Nephron progenitor cell (in vitro differentiated cells): ENCODE measurements at regions not wholly inside any gene's neighbourhood (a gene's known extent, or its start where the extent isn't known, plus 50 kb on each side); places are given as distances from the start of the nearest gene placed in this dataset.

Experiments used
- DNase-seq: peaks from one replicate; pipeline ENCODE4 v3.0.0; 2021
- H3K27ac Mint-ChIP-seq: 2 replicates; pipeline ENCODE4 v1.8.0; 2021; ENCODE audit warnings: mild to moderate bottlenecking, moderate library complexity, mixed read lengths
- H3K27me3 Mint-ChIP-seq: 2 replicates; pipeline ENCODE4 v1.8.0; 2021; ENCODE audit warnings: mild to moderate bottlenecking, low read depth, mixed read lengths; ENCODE audit not compliant: poor library complexity
- H3K36me3 Mint-ChIP-seq: 2 replicates; pipeline ENCODE4 v1.8.0; 2021; ENCODE audit warnings: low read depth, mixed read lengths
- H3K4me1 Mint-ChIP-seq: 2 replicates; pipeline ENCODE4 v1.8.0; 2021; ENCODE audit warnings: mixed read lengths
- H3K4me3 Mint-ChIP-seq: 2 replicates; pipeline ENCODE4 v1.8.0; 2021; ENCODE audit warnings: mild to moderate bottlenecking, moderate library complexity, mixed read lengths
- H3K9me3 Mint-ChIP-seq: 2 replicates; pipeline ENCODE4 v1.8.0; 2021; ENCODE audit warnings: mild to moderate bottlenecking, moderate library complexity, mixed read lengths
- TF ChIP-seq, protein P1 (sequence below): fragments of 200-600 bp; sonication (generic); IDR thresholded peaks from 2 replicates; pipeline ENCODE4 v1.5.0; 2021; ENCODE audit warnings: antibody characterized with exemption

DNA sequence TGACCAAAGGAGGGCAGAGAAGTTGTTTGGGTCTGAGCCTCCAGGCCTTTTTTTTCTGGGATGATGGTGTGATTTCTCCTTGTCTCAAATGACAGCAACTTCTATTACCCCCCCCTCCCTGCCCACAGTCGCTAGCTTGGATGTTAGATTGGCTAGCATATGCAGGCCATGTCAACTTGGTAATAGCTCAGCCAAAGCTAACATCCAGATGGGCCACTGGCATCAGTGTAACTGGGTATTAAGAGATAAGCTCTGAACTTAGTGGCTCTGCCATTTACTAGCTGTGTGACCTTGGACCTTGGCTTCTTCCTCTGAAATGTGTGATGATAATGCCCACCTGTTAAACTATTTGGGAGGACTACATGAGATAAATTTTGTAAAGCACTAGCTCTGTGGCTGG lies 86.9 kb upstream of the TSPAN2 start:
- peaks cover 8% of the 10 kb centered on the region for H3K36me3 Mint-ChIP-seq

GRCh38 chr1:115175596-115175995 lies 86.3 kb upstream of the TSPAN2 start:
- H3K9me3 Mint-ChIP-seq, result peaks cover 17% of the 10 kb centered on the region

More for the DNA sequence above, 86.9 kb upstream of the TSPAN2 start:
- Mint-ChIP-seq H3K4me1 (peaks cover 50% of the 10 kb centered on the region), H3K27me3 (no peaks in the 10 kb centered on the region), H3K4me3 (no peak overlapping the region), H3K27ac (no peak overlapping the region), H3K9me3 (peaks cover 17% of the 10 kb centered on the region)
- DNase-seq, result no peak
- TF ChIP-seq, protein P1, sequence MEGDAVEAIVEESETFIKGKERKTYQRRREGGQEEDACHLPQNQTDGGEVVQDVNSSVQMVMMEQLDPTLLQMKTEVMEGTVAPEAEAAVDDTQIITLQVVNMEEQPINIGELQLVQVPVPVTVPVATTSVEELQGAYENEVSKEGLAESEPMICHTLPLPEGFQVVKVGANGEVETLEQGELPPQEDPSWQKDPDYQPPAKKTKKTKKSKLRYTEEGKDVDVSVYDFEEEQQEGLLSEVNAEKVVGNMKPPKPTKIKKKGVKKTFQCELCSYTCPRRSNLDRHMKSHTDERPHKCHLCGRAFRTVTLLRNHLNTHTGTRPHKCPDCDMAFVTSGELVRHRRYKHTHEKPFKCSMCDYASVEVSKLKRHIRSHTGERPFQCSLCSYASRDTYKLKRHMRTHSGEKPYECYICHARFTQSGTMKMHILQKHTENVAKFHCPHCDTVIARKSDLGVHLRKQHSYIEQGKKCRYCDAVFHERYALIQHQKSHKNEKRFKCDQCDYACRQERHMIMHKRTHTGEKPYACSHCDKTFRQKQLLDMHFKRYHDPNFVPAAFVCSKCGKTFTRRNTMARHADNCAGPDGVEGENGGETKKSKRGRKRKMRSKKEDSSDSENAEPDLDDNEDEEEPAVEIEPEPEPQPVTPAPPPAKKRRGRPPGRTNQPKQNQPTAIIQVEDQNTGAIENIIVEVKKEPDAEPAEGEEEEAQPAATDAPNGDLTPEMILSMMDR, result no peak

GRCh38 chr1:115173151-115173550 lies 83.8 kb upstream of the TSPAN2 start:
- H3K9me3 Mint-ChIP-seq, result peaks cover 17% of the 10 kb centered on the region
- TF ChIP-seq, protein P1, result no peak
- peaks cover 8% of the 10 kb centered on the region for H3K36me3 Mint-ChIP-seq
- no peak overlapping the region for H3K4me3 Mint-ChIP-seq
- no peaks in the 10 kb centered on the region for H3K27me3 Mint-ChIP-seq
- H3K27ac Mint-ChIP-seq, result no peak overlapping the region
- peaks cover 21% of the 10 kb centered on the region for H3K4me1 Mint-ChIP-seq
- no peak for DNase-seq

More at GRCh38 chr1:115175596-115175995, 86.3 kb upstream of the TSPAN2 start:
- peaks cover 44% of the 10 kb centered on the region for H3K4me1 Mint-ChIP-seq
- no peak overlapping the region for H3K4me3 Mint-ChIP-seq
- TF ChIP-seq, protein P1, result no peak
- H3K27ac Mint-ChIP-seq, result no peak overlapping the region
- peaks cover 8% of the 10 kb centered on the region for H3K36me3 Mint-ChIP-seq
- DNase-seq, result no peak
- no peaks in the 10 kb centered on the region for H3K27me3 Mint-ChIP-seq

GRCh38 chr1:115172270-115172669 lies 83.0 kb upstream of the TSPAN2 start:
- peaks cover 17% of the 10 kb centered on the region for H3K4me1 Mint-ChIP-seq
- no peak for DNase-seq
- peaks cover 8% of the 10 kb centered on the region for H3K36me3 Mint-ChIP-seq
- H3K4me3 Mint-ChIP-seq, result no peak overlapping the region
- H3K9me3 Mint-ChIP-seq, result peaks cover 20% of the 10 kb centered on the region
- H3K27me3 Mint-ChIP-seq, result no peaks in the 10 kb centered on the region
- TF ChIP-seq, protein P1, result no peak
- H3K27ac Mint-ChIP-seq, result no peak overlapping the region

- Mint-ChIP-seq H3K9me3 (peaks cover 20% of the 10 kb centered on the region), H3K36me3 (peaks cover 8% of the 10 kb centered on the region), H3K27ac (no peak overlapping the region), H3K27me3 (peaks cover 2% of the 10 kb centered on the region), H3K4me3 (no peak overlapping the region), H3K4me1 (peaks cover 8% of the 10 kb centered on the region)
- TF ChIP-seq, protein P1, result no peak
- DNase-seq, result no peak
Measured at GRCh38 chr1:115170961-115171392, 81.7 kb upstream of the TSPAN2 start.

GRCh38 chr1:115170377-115170776 lies 81.1 kb upstream of the TSPAN2 start:
- Mint-ChIP-seq H3K4me3 (no peak overlapping the region), H3K27me3 (peaks cover 2% of the 10 kb centered on the region), H3K4me1 (peaks cover 3% of the 10 kb centered on the region), H3K36me3 (peaks cover 8% of the 10 kb centered on the region), H3K27ac (no peak overlapping the region), H3K9me3 (peaks cover 20% of the 10 kb centered on the region)
- no peak for DNase-seq
- TF ChIP-seq, protein P1, result no peak
